ENCODE measurements at regions not wholly inside any gene's neighbourhood (a gene's known extent, or its start where the extent isn't known, plus 50 kb on each side); places are given as distances from the start of the nearest gene placed in this dataset.

DNA sequence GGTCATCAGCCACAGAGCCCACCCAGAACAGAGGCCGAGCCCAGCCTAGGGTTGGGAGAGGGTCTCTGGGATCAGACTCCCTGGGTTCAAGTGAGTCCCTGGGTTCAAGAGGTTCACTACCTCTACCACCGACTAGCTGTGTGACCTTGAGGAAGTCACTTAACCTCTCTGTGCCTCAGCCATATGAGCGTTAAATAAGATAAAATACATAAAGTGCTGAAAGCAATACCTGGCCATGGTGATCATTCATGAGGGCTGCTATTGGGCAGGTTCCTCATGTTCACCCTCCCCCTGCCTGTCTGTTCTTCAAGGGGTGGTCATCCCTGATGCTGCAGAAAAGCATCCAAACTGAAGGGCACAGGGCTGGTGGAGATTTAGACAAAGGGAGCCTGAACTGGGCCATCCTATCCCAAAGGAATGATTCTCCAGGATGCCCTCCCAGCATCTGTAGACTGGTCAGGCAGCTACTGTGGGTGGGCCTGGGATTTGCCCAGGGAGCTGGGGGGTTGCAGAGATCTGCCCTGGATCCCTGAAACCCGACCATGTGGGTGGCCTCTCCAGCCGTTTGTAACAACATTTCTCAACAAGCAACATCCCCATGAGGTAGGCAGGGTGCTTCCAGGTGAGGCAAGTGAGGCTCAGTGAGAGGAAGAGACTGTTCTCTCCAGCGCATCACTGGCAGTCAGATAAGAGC, 196.6 kb downstream of the MATN1 start:
- Histone ChIP-seq H3K27me3 (ENCODE audit: insufficient read depth, low read length) (no peaks in the 10 kb centered on the region), H3K9ac (ENCODE audit: low read length) (no peak overlapping the region), H3K9me3 (ENCODE audit: insufficient read depth, low read depth, low read length) (no peaks in the 10 kb centered on the region), H3K4me3 (ENCODE audit: insufficient read depth, low read depth, low read length) (no peak overlapping the region), H3K4me1 (ENCODE audit: insufficient read depth, low read length) (peaks cover 41% of the 10 kb centered on the region), H3K36me3 (ENCODE audit: insufficient read depth, low read length) (no peaks in the 10 kb centered on the region), H2AFZ (ENCODE audit: low read depth, low read length) (peak overlapping the region; percentile 0), H3K79me2 (ENCODE audit: insufficient read depth, low read length) (no peaks in the 10 kb centered on the region), H4K20me1 (ENCODE audit: insufficient read depth, low read length) (no peaks in the 10 kb centered on the region), H3K27ac (ENCODE audit: low read depth, low read length) (no peak overlapping the region), H3K4me2 (ENCODE audit: low read length) (no peak overlapping the region)
- FAIRE-seq (no peak), DNase-seq (ENCODE audit: low read depth) (no peak)
- peaks cover 11% of the 10 kb centered on the region for H3K27me3 Mint-ChIP-seq (ENCODE audit: low read depth, unreplicated experiment)
- H3K4me1 Mint-ChIP-seq (ENCODE audit: low read depth, unreplicated experiment), result peaks cover 28% of the 10 kb centered on the region
- H3K9me3 Mint-ChIP-seq (ENCODE audit: unreplicated experiment), result no peaks in the 10 kb centered on the region
- no peak overlapping the region for H3K4me3 Mint-ChIP-seq (ENCODE audit: unreplicated experiment)
- H3K27ac Mint-ChIP-seq (ENCODE audit: unreplicated experiment), result no peak overlapping the region
- no peaks in the 10 kb centered on the region for H3K36me3 Mint-ChIP-seq (ENCODE audit: low read depth, unreplicated experiment)
- no peak for TF ChIP-seq EZH2 (IDR thresholded peaks at IDR 0.05; ENCODE audit: insufficient read depth, low read length)
- TF ChIP-seq, protein P1, sequence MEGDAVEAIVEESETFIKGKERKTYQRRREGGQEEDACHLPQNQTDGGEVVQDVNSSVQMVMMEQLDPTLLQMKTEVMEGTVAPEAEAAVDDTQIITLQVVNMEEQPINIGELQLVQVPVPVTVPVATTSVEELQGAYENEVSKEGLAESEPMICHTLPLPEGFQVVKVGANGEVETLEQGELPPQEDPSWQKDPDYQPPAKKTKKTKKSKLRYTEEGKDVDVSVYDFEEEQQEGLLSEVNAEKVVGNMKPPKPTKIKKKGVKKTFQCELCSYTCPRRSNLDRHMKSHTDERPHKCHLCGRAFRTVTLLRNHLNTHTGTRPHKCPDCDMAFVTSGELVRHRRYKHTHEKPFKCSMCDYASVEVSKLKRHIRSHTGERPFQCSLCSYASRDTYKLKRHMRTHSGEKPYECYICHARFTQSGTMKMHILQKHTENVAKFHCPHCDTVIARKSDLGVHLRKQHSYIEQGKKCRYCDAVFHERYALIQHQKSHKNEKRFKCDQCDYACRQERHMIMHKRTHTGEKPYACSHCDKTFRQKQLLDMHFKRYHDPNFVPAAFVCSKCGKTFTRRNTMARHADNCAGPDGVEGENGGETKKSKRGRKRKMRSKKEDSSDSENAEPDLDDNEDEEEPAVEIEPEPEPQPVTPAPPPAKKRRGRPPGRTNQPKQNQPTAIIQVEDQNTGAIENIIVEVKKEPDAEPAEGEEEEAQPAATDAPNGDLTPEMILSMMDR (IDR thresholded peaks at IDR 0.05; ENCODE audit: insufficient read depth, low read depth, low read length), result no peak

DNA sequence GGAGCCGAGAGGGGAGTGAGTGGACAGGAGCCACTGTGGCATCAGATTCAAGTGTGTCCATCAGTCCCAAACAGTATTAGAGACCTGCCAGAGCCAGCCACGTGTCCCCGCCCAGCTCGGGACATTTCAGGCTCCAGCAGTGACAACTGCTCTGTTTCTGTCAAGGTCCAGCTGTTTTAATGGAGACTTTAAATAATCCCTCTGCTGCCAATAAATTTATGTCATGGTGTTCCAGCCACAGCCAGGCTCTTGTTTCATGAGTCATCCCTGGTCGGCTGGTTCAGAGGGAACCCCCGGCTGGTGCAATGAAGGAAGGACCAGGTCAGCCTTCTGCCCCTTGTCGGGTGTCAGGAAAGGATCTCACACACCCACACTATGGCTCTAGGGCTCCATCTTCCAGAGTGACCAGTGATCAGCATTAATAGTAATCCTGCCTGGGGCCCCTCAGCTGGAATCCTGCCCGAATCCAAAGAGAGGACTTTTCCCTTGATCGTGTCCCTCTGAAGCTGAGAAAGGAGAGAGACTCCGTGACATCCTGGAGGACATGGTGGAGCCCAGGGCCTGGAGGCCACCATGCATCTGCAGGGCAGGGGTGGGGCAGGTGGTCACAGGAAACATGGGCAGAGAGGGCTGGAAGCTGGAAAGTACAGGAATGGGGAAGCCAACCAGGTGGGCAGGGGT, 197.3 kb downstream of the MATN1 start:
- Histone ChIP-seq H3K4me1 (ENCODE audit: insufficient read depth, low read length) (peaks cover 41% of the 10 kb centered on the region), H3K36me3 (ENCODE audit: insufficient read depth, low read length) (no peaks in the 10 kb centered on the region), H3K27ac (ENCODE audit: low read depth, low read length) (peak overlapping the region; percentile 47), H3K4me3 (ENCODE audit: insufficient read depth, low read depth, low read length) (no peak overlapping the region), H3K27me3 (ENCODE audit: insufficient read depth, low read length) (no peaks in the 10 kb centered on the region), H3K9me3 (ENCODE audit: insufficient read depth, low read depth, low read length) (no peaks in the 10 kb centered on the region), H3K9ac (ENCODE audit: low read length) (peak overlapping the region; percentile 19), H3K79me2 (ENCODE audit: insufficient read depth, low read length) (no peaks in the 10 kb centered on the region), H4K20me1 (ENCODE audit: insufficient read depth, low read length) (no peaks in the 10 kb centered on the region), H2AFZ (ENCODE audit: low read depth, low read length) (peak overlapping the region; percentile 0), H3K4me2 (ENCODE audit: low read length) (peak overlapping the region; percentile 8)
- H3K4me3 Mint-ChIP-seq (ENCODE audit: unreplicated experiment), result no peak overlapping the region
- peaks cover 28% of the 10 kb centered on the region for H3K4me1 Mint-ChIP-seq (ENCODE audit: low read depth, unreplicated experiment)
- H3K36me3 Mint-ChIP-seq (ENCODE audit: low read depth, unreplicated experiment), result no peaks in the 10 kb centered on the region
- H3K27ac Mint-ChIP-seq (ENCODE audit: unreplicated experiment), result peak overlapping the region; percentile 62
- FAIRE-seq (peak; percentile 65), DNase-seq (ENCODE audit: low read depth) (peak; percentile 74)
- peaks cover 17% of the 10 kb centered on the region for H3K27me3 Mint-ChIP-seq (ENCODE audit: low read depth, unreplicated experiment)
- H3K9me3 Mint-ChIP-seq (ENCODE audit: unreplicated experiment), result peaks cover 4% of the 10 kb centered on the region
- TF ChIP-seq EZH2 (IDR thresholded peaks at IDR 0.05; ENCODE audit: insufficient read depth, low read length), result no peak
- TF ChIP-seq, protein P1 (IDR thresholded peaks at IDR 0.05; ENCODE audit: insufficient read depth, low read depth, low read length), result no peak

DNA sequence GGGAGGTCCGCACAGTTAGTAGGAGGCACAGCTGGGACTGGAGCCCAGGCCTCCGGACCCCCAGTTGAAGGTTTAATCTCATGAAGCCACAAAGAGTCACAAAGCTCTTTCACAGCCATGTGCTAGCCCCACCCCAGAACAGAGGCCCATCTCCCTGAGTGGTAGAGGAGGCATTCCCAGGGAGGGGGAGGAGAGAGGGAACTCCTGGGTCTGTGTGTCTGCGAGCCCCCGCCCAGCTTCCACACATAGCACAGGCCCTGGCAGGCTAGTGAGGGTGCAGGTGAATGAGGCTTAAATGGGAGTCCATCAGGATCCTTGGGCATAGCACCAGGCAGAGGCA, 197.8 kb downstream of the MATN1 start:
- no peak for DNase-seq (ENCODE audit: low read depth)
- Histone ChIP-seq H3K36me3 (ENCODE audit: insufficient read depth, low read length) (no peaks in the 10 kb centered on the region), H3K79me2 (ENCODE audit: insufficient read depth, low read length) (no peaks in the 10 kb centered on the region), H3K4me1 (ENCODE audit: insufficient read depth, low read length) (peaks cover 41% of the 10 kb centered on the region), H3K27ac (ENCODE audit: low read depth, low read length) (peak overlapping the region; percentile 47), H3K9ac (ENCODE audit: low read length) (peak overlapping the region; percentile 19), H3K4me2 (ENCODE audit: low read length) (peak overlapping the region; percentile 8), H4K20me1 (ENCODE audit: insufficient read depth, low read length) (no peaks in the 10 kb centered on the region), H3K27me3 (ENCODE audit: insufficient read depth, low read length) (no peaks in the 10 kb centered on the region), H3K9me3 (ENCODE audit: insufficient read depth, low read depth, low read length) (no peaks in the 10 kb centered on the region), H3K4me3 (ENCODE audit: insufficient read depth, low read depth, low read length) (no peak overlapping the region), H2AFZ (ENCODE audit: low read depth, low read length) (no peak overlapping the region)
- H3K27ac Mint-ChIP-seq (ENCODE audit: unreplicated experiment), result peak overlapping the region; percentile 26
- TF ChIP-seq EZH2 (IDR thresholded peaks at IDR 0.05; ENCODE audit: insufficient read depth, low read length), result no peak
- TF ChIP-seq, protein P1 (IDR thresholded peaks at IDR 0.05; ENCODE audit: insufficient read depth, low read depth, low read length), result no peak
- FAIRE-seq, result no peak
- H3K4me3 Mint-ChIP-seq (ENCODE audit: unreplicated experiment), result no peak overlapping the region
- H3K36me3 Mint-ChIP-seq (ENCODE audit: low read depth, unreplicated experiment), result no peaks in the 10 kb centered on the region
- peaks cover 4% of the 10 kb centered on the region for H3K9me3 Mint-ChIP-seq (ENCODE audit: unreplicated experiment)
- H3K27me3 Mint-ChIP-seq (ENCODE audit: low read depth, unreplicated experiment), result peaks cover 19% of the 10 kb centered on the region
- peaks cover 28% of the 10 kb centered on the region for H3K4me1 Mint-ChIP-seq (ENCODE audit: low read depth, unreplicated experiment)
